Fibroblast of villous mesenchyme (primary cell): ENCODE measurements at regions not wholly inside any gene's neighbourhood (a gene's known extent, or its start where the extent isn't known, plus 50 kb on each side); places are given as distances from the start of the nearest gene placed in this dataset.

Source experiments
- DNase-seq: peaks from one replicate; pipeline ENCODE4 v3.0.0-alpha.2; 2010; ENCODE audit warnings: low read depth
- H3K4me3 ChIP-seq: 2 replicates; pipeline ENCODE4 v1.5.1; 2011; ENCODE audit warnings: low read depth, mild to moderate bottlenecking, low read length
- CTCF ChIP-seq: IDR thresholded peaks from 2 replicates; pipeline ENCODE4 v1.5.1; 2012; ENCODE audit warnings: low read depth, mild to moderate bottlenecking, low read length; ENCODE audit not compliant: insufficient read depth

- no peak overlapping the region for H3K4me3 ChIP-seq
- no peak for TF ChIP-seq CTCF
- no peak for DNase-seq
Measured at GRCh38 chr13:73904625-73905024, 229.6 kb downstream of the KLF12 start.

GRCh38 chr13:73903561-73903960 lies 230.6 kb downstream of the KLF12 start:
- H3K4me3 ChIP-seq = no peak overlapping the region
- no peak for TF ChIP-seq CTCF
- DNase-seq = no peak

DNA sequence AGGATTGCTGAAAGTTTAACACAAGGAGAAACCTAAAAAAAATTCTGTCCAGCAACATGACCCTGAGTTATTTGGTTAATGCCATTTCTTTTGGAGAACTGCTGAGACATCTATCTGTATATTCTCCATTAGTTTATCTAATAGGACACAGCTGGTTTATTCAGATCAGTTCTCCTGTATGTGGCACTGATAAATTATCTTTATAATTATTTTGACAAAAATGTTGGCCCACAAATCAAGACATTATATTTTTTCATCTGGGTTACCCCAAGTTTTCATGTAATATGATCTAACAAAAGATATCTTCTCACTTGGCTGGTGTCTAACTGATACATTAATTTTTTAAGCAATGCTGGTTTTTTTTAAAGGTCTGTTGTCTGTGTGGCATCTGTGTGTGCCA lies 231.4 kb downstream of the KLF12 start:
- no peak for TF ChIP-seq CTCF
- H3K4me3 ChIP-seq = no peak overlapping the region
- no peak for DNase-seq

DNA sequence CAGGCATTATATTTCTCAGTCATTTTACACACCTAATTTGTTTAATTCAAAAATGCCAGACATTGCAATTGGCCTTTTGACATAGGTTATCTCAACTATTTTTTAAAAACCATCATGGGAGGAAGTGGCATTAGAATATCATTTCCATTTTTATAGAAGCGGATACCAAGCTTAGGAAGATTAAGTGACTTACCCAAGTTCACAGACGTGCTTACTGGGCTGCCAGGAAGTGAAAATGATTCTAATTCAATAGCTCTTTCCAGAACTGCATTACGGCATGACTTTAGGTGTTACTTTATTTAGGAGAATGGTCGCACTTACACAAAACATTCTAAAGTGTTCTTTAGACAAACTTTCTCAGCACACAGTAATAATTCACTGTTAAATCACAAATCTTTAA lies 231.9 kb downstream of the KLF12 start:
- no peak overlapping the region for H3K4me3 ChIP-seq
- no peak for TF ChIP-seq CTCF
- DNase-seq = no peak

DNA sequence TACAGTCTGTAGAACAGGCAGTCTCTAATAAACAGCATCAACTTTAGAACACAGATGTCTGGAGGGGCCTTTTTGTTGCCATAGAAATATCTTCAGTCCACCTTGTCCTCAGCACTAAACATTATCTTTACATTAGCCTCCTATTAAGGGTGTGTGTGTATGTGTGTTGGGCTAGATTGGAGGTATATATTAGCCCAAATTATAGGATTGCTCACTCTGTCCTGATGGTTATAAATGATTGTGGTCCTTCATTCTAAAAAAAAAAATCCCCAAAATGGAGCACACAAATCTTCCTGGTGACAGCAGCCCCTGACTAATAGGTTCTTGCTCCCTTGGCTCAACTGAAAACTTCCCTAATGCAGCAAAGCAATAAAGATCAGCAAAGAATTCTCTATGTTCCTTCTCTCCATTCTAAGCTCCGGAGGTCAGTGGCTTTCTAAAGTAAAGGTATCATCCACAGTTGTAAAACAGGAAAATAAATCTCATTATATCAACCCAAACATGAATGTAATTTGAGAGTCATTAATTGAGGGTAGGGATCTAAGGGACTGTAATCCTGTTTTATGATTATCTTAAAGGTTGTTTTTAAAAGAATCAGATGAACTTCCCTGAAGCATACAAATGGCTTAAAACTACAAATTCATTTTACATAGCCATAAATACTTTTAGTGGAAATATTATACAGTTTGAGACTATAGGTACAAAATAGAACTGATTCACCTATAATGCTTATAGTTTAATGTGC lies 232.7 kb downstream of the KLF12 start:
- no peak overlapping the region for H3K4me3 ChIP-seq
- DNase-seq = no peak
- TF ChIP-seq CTCF = no peak

DNA sequence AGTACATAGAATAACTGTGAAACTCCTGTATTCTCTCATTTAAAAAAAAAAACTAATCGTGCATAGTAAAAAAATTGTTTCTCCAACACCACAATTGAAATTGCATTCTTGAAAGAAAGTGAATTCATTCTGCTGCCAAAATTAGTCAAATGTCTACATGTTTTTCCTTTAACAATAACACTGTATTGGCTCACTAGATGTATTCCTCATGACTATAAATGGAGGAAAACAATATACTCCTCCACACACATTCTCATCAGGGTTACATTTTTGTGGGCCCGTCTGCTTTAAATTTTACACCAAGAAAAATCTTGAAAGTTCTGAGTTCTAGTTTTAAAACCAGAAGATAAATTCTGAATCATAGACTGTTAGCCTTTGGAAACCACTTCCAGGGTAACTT lies 233.6 kb downstream of the KLF12 start:
- peak; percentile 67 for DNase-seq
- no peak for TF ChIP-seq CTCF
- H3K4me3 ChIP-seq = no peak overlapping the region

DNA sequence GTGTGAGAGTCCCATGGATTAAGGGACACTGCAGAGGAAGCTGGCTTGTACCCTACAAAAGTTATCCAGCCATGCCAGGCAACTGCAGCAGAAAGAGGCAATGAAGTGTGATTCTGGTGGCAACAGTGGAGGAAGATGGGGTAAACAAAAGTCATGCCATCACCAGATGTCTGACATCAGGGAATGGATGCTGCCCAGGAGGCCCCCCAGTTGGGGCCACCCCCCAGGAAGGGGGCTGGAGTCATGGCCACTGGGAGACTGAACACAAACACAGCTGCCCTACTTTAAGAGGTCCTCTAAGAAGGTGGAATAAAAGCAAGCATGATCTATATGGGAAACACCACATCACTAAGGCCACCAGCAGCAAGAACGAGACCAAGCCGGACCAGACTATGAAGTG lies 235.3 kb downstream of the KLF12 start:
- no peak overlapping the region for H3K4me3 ChIP-seq
- DNase-seq = no peak
- TF ChIP-seq CTCF = no peak
